ENCODE measurements at regions not wholly inside any gene's neighbourhood (a gene's known extent, or its start where the extent isn't known, plus 50 kb on each side); places are given as distances from the start of the nearest gene placed in this dataset.
A peak's percentile ranks its signal among the peaks of the same experiment; 100 is the strongest.

DNA sequence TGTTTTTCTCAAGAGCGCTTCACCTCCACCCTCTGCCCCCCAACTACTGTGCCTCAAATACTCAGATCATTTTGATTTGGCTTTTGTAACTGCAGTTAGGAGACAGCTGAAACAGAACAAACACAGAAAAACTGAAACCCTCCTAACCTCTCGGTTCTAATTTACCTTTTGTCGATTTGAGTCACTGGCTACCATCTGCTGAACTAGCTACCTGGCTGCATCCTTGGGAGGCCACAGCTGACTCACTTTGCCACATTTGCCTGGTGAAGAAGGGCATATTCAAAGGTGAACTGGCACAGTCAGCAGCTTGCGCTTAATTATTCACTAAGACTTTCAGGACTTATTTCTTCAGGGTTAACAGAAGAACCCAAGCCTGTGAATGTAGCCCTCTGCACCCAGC lies 117.7 kb downstream of the FOXB1 start:
- DNase-seq (ENCODE audit: extremely low read depth, low read depth), result no peak
- TF ChIP-seq, protein P1, sequence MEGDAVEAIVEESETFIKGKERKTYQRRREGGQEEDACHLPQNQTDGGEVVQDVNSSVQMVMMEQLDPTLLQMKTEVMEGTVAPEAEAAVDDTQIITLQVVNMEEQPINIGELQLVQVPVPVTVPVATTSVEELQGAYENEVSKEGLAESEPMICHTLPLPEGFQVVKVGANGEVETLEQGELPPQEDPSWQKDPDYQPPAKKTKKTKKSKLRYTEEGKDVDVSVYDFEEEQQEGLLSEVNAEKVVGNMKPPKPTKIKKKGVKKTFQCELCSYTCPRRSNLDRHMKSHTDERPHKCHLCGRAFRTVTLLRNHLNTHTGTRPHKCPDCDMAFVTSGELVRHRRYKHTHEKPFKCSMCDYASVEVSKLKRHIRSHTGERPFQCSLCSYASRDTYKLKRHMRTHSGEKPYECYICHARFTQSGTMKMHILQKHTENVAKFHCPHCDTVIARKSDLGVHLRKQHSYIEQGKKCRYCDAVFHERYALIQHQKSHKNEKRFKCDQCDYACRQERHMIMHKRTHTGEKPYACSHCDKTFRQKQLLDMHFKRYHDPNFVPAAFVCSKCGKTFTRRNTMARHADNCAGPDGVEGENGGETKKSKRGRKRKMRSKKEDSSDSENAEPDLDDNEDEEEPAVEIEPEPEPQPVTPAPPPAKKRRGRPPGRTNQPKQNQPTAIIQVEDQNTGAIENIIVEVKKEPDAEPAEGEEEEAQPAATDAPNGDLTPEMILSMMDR (IDR thresholded peaks at IDR 0.05; ENCODE audit: low read depth, low read length, missing control alignments), result no peak
- no peak overlapping the region for H3K4me3 ChIP-seq (replicated peaks; ENCODE audit: low read depth, low read length)

DNA sequence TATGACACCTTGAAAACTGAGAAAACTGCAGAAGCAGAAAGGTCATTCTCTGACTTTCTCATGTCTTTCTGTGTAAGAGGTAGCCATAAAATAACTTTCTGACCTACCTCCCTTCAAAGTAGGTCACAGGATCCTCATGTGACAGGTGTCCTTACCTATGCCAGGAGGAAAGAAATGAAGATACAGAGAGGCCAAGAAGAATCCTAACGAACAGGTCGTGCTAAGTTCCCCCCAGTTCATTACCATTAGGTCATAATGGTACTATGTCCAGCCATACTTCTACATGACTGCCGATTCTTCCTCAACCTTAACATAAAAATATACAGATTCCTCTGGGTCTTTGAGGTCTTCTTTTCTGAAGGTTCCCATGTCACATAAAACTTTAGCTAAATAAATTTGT lies 118.6 kb downstream of the FOXB1 start:
- TF ChIP-seq, protein P1 (IDR thresholded peaks at IDR 0.05; ENCODE audit: low read depth, low read length, missing control alignments), result no peak
- H3K4me3 ChIP-seq (replicated peaks; ENCODE audit: low read depth, low read length), result no peak overlapping the region
- no peak for DNase-seq (ENCODE audit: extremely low read depth, low read depth)

- no peak for DNase-seq (ENCODE audit: extremely low read depth, low read depth)
- TF ChIP-seq, protein P1 (IDR thresholded peaks at IDR 0.05; ENCODE audit: low read depth, low read length, missing control alignments), result no peak
- no peak overlapping the region for H3K4me3 ChIP-seq (replicated peaks; ENCODE audit: low read depth, low read length)
Observed at GRCh38 chr15:60124460-60125070, 120.5 kb downstream of the FOXB1 start.

DNA sequence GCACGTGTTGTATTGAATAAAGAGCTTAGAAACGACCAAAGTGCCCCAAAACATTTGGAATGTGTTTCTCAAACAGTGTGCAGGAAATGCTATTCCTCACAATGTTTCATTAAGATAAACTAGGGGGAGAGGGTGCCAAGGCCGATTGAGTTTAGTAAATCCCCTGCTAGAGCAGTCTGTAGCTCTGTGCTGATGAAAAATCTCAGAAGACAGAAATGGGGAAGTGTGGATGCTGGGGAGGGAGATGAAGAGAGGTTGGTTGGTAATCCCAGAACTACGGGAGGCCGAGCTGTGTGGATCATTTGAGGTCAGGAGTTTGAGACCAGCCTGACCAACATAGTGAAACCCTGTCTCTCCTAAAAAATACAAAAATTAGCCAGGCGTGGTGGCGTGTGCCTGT lies 121.2 kb downstream of the FOXB1 start:
- DNase-seq (ENCODE audit: extremely low read depth, low read depth), result no peak
- TF ChIP-seq, protein P1 (IDR thresholded peaks at IDR 0.05; ENCODE audit: low read depth, low read length, missing control alignments), result no peak
- H3K4me3 ChIP-seq (replicated peaks; ENCODE audit: low read depth, low read length), result no peak overlapping the region

DNA sequence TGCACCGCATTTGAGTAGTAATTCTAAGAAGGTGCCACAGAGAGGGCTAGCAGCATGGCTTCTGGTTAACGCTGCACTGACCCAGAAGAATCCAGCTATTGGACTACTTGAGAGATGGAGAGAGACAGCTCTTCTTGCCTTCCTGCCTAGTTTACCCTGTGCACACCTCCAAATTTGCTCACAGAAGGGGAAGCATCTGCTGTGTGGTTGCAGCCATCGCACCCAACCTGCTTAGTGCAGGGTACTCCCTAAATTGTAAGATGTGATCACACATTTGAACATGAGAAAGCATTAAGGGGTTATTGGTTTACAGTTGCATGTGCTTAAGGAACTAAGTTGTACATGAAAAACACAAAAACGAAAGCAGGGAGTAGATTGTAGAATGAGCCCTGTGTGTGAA lies 122.1 kb downstream of the FOXB1 start:
- TF ChIP-seq, protein P1 (IDR thresholded peaks at IDR 0.05; ENCODE audit: low read depth, low read length, missing control alignments), result no peak
- no peak overlapping the region for H3K4me3 ChIP-seq (replicated peaks; ENCODE audit: low read depth, low read length)
- DNase-seq (ENCODE audit: extremely low read depth, low read depth), result no peak

DNA sequence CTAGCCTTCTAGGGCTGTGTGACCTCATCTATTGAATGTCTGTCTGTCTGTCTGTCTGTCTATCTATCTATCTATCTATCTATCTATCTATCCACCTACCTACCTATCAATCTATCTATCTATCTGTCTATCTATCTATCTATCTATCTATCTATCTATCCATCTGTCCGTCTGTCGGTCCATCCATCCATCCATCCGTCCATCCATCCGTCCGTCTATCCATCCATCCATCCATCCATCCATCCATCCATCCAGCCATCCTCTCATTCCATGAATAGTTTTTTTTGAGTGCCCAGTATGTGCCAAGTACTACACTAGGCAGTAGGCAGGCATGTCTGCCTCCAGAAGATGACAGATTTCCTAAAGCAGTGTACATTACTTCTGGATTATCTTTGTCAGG lies 122.5 kb downstream of the FOXB1 start:
- TF ChIP-seq, protein P1 (IDR thresholded peaks at IDR 0.05; ENCODE audit: low read depth, low read length, missing control alignments), result no peak
- no peak overlapping the region for H3K4me3 ChIP-seq (replicated peaks; ENCODE audit: low read depth, low read length)
- no peak for DNase-seq (ENCODE audit: extremely low read depth, low read depth)

DNA sequence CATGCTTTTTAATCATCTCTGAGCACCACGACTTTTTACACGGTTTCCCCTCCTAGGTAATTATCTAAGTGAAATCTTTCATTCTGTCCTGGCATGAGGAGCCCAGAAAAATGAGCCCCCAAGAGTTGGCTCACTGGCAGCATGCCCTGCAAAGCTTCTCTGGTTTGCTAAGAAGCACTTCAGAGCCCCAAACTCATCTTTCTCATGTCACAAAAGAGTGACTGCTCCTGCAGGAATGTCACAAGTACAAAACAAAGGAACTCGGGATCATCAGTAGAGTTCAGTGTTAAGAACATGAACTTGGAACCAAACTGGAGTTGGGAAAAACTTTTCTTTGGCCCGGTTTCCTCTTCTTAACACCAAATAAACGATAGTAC lies 123.9 kb downstream of the FOXB1 start:
- no peak for DNase-seq (ENCODE audit: extremely low read depth, low read depth)
- TF ChIP-seq, protein P1 (IDR thresholded peaks at IDR 0.05; ENCODE audit: low read depth, low read length, missing control alignments), result no peak
- peak overlapping the region; percentile 42 for H3K4me3 ChIP-seq (replicated peaks; ENCODE audit: low read depth, low read length)

Measured in HFF-Myc (cell line).